ENCODE measurements at regions not wholly inside any gene's neighbourhood (a gene's known extent, or its start where the extent isn't known, plus 50 kb on each side); places are given as distances from the start of the nearest gene placed in this dataset.

DNA sequence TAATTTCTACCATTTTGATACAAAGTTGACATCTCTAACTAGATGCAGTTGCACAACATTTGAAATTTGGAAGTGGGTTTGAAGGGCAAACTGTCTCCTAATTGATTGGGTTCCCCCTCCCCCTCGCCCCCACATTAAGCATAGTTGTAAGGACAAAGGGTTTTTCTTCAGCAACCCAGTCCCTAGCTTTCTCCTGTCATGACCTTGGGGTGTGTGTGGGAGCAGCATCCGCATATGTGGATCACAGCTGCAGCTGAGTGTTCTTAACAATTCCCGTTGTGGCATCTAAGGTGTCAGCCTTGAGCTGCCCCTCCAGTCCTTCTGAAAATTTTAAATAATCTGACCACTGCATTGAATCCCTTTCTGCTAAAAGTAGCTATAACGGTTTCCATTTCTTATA lies 141.3 kb upstream of the CDH10 start:
- no peak for TF ChIP-seq NR2C2 (CRISPR knock-in tag; IDR thresholded peaks at IDR 0.05)
- TF ChIP-seq, protein P1, sequence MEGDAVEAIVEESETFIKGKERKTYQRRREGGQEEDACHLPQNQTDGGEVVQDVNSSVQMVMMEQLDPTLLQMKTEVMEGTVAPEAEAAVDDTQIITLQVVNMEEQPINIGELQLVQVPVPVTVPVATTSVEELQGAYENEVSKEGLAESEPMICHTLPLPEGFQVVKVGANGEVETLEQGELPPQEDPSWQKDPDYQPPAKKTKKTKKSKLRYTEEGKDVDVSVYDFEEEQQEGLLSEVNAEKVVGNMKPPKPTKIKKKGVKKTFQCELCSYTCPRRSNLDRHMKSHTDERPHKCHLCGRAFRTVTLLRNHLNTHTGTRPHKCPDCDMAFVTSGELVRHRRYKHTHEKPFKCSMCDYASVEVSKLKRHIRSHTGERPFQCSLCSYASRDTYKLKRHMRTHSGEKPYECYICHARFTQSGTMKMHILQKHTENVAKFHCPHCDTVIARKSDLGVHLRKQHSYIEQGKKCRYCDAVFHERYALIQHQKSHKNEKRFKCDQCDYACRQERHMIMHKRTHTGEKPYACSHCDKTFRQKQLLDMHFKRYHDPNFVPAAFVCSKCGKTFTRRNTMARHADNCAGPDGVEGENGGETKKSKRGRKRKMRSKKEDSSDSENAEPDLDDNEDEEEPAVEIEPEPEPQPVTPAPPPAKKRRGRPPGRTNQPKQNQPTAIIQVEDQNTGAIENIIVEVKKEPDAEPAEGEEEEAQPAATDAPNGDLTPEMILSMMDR (IDR thresholded peaks at IDR 0.05): no peak
- TF ChIP-seq, protein P2, sequence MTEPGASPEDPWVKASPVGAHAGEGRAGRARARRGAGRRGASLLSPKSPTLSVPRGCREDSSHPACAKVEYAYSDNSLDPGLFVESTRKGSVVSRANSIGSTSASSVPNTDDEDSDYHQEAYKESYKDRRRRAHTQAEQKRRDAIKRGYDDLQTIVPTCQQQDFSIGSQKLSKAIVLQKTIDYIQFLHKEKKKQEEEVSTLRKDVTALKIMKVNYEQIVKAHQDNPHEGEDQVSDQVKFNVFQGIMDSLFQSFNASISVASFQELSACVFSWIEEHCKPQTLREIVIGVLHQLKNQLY (CRISPR knock-in tag; IDR thresholded peaks at IDR 0.05): no peak
- TF ChIP-seq JUN (CRISPR knock-in tag; IDR thresholded peaks at IDR 0.05): no peak
- TF ChIP-seq SP1 (CRISPR knock-in tag; conservative IDR thresholded peaks at IDR 0.05): no peak
- TF ChIP-seq, protein P3, sequence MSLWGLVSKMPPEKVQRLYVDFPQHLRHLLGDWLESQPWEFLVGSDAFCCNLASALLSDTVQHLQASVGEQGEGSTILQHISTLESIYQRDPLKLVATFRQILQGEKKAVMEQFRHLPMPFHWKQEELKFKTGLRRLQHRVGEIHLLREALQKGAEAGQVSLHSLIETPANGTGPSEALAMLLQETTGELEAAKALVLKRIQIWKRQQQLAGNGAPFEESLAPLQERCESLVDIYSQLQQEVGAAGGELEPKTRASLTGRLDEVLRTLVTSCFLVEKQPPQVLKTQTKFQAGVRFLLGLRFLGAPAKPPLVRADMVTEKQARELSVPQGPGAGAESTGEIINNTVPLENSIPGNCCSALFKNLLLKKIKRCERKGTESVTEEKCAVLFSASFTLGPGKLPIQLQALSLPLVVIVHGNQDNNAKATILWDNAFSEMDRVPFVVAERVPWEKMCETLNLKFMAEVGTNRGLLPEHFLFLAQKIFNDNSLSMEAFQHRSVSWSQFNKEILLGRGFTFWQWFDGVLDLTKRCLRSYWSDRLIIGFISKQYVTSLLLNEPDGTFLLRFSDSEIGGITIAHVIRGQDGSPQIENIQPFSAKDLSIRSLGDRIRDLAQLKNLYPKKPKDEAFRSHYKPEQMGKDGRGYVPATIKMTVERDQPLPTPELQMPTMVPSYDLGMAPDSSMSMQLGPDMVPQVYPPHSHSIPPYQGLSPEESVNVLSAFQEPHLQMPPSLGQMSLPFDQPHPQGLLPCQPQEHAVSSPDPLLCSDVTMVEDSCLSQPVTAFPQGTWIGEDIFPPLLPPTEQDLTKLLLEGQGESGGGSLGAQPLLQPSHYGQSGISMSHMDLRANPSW (CRISPR knock-in tag; conservative IDR thresholded peaks at IDR 0.05; ENCODE audit: low read depth): no peak
- TF ChIP-seq, protein P4, sequence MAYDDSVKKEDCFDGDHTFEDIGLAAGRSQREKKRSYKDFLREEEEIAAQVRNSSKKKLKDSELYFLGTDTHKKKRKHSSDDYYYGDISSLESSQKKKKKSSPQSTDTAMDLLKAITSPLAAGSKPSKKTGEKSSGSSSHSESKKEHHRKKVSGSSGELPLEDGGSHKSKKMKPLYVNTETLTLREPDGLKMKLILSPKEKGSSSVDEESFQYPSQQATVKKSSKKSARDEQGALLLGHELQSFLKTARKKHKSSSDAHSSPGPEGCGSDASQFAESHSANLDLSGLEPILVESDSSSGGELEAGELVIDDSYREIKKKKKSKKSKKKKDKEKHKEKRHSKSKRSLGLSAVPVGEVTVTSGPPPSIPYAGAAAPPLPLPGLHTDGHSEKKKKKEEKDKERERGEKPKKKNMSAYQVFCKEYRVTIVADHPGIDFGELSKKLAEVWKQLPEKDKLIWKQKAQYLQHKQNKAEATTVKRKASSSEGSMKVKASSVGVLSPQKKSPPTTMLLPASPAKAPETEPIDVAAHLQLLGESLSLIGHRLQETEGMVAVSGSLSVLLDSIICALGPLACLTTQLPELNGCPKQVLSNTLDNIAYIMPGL (CRISPR knock-in tag; IDR thresholded peaks at IDR 0.05): no peak
- no peak for TF ChIP-seq KAT7 (CRISPR knock-in tag; IDR thresholded peaks at IDR 0.05; ENCODE audit: borderline replicate concordance)
- TF ChIP-seq, protein P5, sequence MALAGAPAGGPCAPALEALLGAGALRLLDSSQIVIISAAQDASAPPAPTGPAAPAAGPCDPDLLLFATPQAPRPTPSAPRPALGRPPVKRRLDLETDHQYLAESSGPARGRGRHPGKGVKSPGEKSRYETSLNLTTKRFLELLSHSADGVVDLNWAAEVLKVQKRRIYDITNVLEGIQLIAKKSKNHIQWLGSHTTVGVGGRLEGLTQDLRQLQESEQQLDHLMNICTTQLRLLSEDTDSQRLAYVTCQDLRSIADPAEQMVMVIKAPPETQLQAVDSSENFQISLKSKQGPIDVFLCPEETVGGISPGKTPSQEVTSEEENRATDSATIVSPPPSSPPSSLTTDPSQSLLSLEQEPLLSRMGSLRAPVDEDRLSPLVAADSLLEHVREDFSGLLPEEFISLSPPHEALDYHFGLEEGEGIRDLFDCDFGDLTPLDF (CRISPR knock-in tag; IDR thresholded peaks at IDR 0.05): no peak
- TF ChIP-seq, protein P6, sequence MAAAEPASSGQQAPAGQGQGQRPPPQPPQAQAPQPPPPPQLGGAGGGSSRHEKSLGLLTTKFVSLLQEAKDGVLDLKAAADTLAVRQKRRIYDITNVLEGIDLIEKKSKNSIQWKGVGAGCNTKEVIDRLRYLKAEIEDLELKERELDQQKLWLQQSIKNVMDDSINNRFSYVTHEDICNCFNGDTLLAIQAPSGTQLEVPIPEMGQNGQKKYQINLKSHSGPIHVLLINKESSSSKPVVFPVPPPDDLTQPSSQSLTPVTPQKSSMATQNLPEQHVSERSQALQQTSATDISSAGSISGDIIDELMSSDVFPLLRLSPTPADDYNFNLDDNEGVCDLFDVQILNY (CRISPR knock-in tag; IDR thresholded peaks at IDR 0.05): no peak
- no peak for TF ChIP-seq ZBTB21 (CRISPR knock-in tag; IDR thresholded peaks at IDR 0.05; ENCODE audit: borderline replicate concordance)

Data from WTC11 (cell line).